ENCODE measurements at regions not wholly inside any gene's neighbourhood (a gene's known extent, or its start where the extent isn't known, plus 50 kb on each side); places are given as distances from the start of the nearest gene placed in this dataset.

DNA sequence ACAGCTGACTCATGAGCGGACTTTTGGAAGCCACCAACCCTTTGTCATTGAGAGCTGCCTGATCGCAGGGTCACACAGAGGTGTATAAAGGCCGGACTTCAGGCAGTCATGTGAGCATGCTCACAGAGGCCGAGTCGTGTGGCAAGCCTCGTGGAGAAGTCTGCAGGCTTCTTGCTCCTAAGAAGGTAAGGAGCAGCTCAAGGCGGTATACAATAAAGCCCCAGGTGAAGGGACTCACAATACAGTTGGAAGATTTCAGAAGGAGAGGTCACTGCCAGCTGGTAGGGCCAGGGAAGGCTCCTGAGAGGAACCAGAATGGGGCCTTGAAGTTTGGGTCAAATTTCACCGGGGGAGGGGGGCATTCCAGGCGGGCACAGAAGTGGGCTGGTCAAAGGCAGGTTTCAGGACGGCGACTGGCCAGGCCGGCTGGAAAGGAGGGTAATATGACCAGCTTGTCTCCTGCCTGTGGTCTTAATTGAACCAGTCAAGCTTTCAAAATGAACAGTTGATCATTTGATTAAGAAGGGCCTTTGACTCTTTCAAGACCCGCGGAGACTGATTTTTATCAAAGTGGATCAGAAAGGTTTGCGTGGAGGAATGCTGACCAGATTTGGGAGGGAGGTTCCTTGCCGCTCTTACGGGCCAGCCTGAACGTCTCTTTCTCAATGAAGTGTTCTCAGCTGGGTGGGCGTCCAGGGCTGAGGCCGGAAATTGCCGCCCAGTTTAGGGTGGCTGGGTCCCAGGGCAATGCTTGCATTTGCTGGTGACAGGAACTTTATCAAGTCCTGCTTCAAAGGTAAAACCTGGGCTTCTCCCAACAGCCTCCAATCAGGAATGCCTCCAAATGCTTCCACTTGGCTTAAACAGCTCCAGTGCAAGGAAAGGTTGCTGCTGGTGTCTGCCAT lies 178.6 kb downstream of the EMX2 start:
- DNase-seq: no peak

DNA sequence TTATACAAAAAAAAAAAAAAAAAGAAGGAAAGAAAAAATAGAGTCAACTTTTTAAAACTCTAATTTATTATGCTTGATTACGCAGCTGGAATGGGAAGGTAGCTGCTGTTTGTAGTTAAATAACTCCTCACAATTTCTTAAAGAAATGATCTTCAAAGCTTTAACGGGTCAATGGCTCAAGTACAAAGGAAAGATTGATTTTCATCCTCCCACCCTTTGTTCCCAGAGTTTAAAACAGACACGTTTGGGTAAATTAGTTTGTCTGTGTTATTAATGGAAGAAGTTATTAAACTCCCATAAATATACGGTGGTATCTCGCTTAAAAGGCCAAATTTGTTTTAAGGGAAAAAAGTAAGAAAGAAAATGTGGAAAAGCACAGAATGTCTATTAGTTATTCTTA lies 179.3 kb downstream of the EMX2 start:
- DNase-seq: no peak

DNA sequence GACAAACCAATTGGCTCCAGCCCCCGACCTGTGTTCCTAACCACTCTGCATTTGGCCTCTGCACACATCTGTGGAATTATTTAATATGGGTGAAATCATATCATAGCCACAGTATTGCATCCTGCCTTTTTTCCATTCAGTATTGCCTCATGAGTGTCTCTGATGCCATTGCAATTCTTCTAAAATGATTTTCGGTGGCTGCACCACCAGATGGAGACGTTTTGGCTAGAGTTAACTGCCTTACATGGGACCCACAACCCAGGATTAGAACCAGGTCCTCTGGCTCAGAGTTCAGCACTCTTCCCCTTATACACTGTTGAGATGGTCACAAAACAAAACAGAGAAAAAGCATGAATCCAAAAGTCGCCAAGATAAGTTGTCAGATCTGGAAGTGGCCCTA lies 180.8 kb downstream of the EMX2 start:
- DNase-seq: no peak

DNA sequence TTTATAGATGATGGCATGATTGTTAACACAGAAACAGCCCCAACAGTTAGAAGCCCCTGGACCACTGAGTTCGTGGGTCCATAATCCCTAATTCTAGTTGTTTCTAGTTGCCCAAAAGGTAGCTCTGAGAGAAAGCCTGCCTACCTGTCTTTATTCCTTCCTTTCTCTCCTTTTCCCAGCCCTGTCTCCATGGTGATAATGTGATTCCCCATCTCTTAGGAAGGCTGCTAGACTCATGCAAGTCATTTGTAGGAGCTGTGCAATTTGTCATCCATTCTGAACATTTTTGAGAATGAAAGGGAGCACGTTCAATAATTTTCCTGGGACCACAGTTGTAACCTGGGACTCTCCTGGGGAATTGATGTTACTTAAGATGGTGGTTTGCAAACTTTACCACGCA lies 183.4 kb downstream of the EMX2 start:
- DNase-seq: no peak

DNA sequence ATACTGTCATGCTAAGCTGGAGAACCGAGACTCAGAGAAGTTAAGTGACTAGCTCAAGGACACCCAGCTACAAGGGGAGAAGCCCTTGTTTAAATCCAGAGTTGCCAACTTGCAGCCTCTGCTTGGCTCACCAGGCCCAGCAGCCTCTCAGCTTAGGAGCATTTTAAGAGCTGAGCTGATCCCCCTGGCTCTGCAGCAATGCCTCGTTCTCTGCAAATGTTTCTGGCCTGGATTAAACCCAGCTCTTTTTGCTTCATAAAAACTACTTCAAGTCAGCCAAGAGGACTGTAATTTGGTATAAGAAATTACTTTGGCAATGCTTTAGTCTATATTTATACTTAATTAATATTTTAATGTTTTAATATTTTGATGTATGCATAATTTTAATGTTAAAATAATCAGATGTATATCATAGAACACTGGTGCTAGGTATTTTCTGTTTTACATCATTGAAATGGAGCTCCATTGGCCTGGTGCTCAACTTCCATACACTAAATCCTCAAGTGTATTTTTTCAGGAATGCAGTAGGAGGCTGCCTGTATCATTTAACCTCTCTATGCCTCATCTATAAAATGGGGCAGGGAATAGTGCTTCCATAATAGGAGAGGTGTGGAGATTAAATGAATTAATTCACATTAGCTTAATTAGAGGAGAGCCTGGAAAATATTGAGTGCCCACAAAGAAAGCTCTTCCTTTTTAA lies 184.2 kb downstream of the EMX2 start:
- no peak for DNase-seq

DNA sequence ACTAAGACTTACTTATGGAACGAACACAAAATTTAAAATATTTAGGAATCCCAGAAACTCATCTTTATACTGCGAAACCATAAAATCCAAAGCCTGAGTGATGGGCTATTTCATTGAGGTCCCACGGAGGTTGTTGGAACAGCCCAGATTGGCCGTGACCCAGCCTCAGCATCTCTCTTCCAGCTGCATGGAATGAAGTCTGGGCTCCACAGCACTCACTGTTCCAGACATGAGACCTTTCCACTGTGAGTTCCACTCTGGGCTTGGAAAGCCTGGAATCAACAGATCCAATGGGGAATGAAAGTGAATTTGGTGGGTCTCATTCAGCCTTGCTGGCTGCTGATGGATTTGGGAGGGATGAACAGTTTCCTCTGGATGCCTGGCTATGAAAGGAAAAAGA lies 184.9 kb downstream of the EMX2 start:
- no peak for DNase-seq

GRCh38 chr10:117728087-117728486 lies 185.5 kb downstream of the EMX2 start:
- no peak for DNase-seq

- DNase-seq: no peak
Measured at GRCh38 chr10:117729156-117729555, 186.6 kb downstream of the EMX2 start.

GRCh38 chr10:117731121-117731791 lies 188.7 kb downstream of the EMX2 start:
- DNase-seq: no peak

GRCh38 chr10:117734731-117735405 lies 192.3 kb downstream of the EMX2 start:
- no peak for DNase-seq

DNA sequence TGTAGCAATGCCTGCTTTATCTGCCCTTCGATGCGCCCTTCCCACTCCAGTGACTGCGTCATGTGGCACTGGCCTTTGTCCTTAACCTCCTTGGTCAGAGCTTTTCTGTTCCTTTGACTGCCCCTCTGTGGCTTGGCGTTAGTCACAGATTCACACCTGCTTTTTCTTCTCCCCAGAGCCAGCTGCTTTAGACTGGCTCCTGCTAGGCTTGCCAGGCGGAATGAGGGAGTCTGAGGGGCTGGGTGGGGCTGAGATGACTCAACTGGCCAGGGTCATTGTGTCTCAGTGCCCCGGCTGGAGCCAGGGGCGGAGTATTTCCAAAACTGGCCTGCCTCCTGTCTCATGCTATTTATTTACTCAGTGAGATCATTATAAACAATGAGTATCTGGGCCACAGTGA lies 194.1 kb downstream of the EMX2 start:
- DNase-seq: no peak

DNA sequence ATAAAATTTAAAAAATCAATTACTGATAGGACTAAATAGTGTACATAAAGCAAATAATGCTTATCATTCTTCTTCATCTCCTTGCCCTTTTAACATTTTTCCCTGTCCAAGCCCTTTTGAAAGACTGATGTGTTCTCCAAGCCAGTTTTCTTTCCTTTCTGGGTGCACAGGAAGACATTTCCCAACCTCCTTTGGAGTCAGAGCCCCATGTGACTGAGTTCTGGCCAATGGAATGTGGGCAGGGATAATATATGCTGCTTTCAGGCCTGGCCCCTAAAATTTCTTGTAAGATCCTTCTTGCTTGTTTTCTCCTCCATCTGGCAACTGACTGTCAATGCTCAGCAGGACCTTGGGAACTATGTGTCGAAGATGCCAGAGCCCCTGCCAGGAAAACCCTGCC lies 197.5 kb downstream of the EMX2 start:
- DNase-seq: no peak

- no peak for DNase-seq
Measured at GRCh38 chr10:117740691-117741222, 198.2 kb downstream of the EMX2 start.

DNA sequence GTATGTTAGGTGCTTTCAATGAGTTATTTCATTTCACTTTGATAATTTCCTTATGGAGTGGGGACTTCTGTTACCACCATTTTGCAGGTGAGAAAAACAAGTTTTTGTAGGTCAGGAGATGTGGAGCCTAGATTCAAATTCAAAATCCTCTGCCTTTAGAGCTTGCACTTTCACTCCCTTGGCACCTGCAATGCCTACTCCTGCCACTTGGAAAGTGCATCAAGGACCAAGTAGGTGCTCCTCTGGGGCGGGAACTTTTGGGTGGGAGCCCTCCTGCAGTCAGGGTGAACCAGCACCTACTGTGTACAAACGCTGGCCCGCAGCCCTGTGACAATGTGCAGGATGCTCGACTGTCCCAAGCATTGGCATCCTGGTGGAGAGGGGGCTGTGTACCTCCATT lies 199.0 kb downstream of the EMX2 start:
- no peak for DNase-seq

- DNase-seq: no peak
Measured at GRCh38 chr10:117743509-117743908, 201.0 kb downstream of the EMX2 start.

DNA sequence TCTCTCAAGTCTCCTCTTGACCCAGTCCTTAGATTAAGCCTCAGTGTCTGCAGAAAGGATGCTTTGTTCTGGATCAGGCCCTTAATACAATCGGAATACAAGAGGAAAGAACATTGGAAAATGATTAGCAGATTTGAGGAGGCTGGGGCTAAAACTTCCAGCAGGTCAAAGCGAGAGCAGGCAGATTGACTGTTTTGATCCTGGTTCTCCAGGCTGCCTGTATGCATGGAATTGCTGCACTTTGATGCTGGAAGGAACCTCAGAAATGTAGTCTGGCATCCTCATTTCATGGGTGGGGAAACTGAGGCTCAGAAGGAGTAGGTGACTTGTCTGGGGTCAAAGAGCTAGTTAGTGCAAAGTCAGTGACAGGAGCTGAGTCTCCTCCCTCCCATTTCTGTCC lies 202.8 kb downstream of the EMX2 start:
- DNase-seq: no peak

DNA sequence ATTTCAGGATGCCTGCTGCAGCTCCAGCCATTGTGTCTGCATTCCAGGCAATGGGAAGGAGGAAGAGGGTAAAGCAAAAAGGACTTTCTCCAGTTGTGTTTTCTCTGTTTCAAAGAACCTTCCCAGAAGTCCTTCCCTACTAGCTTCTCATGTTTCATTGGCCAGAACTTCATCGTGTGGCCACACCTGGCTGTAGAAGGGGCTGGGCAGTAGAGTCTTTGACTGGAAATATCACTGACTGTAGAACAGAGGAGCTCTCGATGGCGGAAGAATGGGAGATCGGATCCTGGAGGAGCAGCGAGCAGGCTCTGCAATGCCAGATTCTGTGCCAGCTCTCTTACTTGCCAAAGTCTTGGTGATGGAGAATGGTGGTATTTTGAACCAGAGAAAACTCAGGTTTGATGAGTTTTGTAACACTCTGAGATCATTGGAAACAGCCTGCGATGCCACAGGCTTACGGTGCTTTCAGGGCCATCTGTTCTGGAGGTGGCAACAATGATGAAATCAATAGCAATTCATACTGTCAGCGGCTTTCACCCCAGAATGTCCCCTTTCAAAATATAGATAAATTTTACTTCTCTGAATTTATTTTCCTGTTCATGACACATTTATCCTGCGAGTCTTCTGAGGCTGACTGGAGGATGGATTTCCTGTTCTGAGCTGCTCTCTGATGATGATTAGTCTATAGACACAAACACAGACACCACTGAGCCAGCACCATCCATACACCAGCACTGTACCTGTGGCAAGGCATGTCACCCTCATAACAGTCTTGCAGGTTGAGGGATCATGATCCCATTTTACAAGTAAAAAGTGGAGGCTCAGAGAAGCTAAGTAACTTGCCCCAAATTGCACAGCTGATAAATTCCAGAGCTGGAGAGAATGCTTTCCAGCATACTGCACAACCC lies 204.2 kb downstream of the EMX2 start:
- no peak for DNase-seq

GRCh38 chr10:117747636-117748035 lies 205.1 kb downstream of the EMX2 start:
- DNase-seq: no peak

DNA sequence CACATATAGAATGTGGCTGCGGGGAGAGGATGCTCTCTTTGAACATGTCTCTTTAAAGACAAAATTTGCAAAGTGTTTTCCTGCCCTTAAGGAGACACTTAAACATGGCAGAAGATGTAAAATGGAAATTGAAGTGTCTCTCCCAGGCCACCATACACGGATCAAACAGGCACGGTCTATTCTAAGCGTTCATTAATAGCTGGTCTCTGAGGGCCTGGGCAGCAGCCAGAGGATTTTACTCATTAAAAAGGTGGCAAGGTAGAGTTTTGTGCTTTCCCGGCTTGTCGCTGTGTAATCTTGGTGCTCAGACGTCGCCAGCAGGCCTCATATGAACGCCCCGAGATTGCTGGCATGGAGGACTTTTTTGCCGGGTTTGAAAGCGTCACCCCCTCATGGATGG lies 205.5 kb downstream of the EMX2 start:
- no peak for DNase-seq

- DNase-seq: no peak
Measured at GRCh38 chr10:117750616-117751015, 208.1 kb downstream of the EMX2 start.

DNA sequence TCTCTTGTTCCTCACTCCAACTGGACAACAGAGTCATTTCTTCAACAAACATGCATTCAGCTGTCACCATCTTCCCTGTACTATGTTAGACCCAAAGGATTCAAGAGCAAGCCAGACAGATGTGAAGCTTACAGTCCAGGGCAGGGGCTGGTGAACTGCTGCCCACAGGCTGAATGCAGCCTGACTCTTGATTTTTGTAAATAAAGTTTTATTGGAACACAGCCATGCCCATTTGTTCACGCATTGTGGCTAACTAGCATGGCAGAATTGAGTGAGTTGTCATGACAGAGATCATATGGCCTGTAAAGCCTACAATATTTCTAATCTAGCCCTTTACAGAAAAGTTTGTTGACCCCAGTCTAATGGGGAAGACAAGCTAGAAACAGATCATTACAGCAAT lies 208.7 kb downstream of the EMX2 start:
- DNase-seq: no peak

DNA sequence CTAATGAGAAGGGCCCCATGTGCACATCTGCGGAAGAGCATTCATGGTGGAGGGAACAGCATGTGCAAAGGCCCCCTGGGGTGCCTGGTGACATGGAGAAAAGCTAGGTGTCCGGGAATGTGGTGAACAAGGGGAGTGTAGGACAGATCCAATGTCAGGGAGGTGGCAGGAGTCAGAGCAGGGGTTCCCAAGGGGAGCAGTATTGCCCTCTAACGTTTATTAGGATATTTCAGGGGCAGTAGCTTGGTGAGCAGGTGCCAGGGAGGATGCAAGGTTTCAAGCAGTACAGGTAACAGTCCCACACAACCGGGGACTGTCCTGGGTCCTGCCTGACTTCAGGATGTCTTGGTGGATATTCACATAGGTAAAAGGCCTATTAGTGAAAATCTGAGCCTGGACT lies 209.6 kb downstream of the EMX2 start:
- no peak for DNase-seq
